ENCODE measurements at regions not wholly inside any gene's neighbourhood (a gene's known extent, or its start where the extent isn't known, plus 50 kb on each side); places are given as distances from the start of the nearest gene placed in this dataset.
"Not testable (repeated sequence)": the region's sequence is repeated elsewhere in the genome, so short reads cannot be mapped to it uniquely, and the experiment has no call there.

DNA sequence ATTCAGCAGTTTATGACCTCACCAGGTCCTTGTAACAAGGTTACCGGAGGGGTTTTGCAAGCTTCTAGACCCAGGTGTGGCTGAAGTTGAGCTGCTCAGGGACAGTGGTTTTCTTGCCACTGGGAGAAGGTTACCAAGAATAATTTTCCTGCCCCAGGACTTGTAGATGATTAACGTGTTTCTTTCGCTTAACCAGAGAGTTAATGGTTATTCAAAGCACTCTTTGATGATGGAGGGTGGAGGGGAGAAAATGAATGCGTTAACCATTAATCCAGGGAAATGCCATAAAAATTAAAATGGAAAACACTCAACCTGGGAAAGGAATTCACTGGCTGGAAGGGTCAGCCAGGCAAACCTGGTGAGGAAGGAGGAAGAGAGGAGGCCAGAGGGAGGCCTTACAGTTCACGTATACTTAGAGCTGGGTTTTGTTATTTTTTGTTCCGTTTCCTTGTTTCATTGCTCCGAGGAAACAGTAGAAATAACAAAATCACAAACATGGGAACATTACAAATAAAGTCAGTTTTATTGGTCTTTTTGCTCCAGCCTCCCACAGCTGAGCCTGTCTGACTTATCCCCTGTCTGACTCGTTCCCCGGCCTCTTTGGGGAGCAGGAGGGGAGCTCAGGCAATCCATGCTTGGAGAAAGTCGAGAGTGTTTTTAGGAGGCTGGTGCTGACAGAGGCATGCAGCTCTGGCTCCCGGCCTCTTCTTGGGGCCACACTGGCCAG, 207.5 kb upstream of the IRF2BP2 start:
- not testable (repeated sequence) for DNase-seq (ENCODE audit: low read depth)

DNA sequence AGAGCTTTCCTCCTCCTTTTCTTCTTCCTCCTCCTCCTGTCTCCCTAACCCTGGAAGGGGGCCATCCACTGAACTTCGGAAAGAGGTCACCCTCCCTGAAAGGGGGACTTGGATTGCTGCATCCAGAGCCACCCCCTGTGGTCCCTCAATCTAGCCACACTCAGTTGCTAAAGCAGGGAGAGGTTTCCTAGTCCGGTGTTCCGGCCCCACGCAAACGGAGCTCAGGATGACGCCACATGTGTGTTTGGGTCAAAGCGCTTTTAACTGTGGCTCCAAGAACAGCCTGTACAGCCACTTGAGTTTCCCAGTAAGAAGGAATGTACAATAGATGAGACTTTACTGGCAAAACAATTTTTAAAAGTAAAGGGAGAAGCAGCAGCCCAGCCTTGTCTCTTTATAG, 206.9 kb upstream of the IRF2BP2 start:
- DNase-seq (ENCODE audit: low read depth), result not testable (repeated sequence)

DNA sequence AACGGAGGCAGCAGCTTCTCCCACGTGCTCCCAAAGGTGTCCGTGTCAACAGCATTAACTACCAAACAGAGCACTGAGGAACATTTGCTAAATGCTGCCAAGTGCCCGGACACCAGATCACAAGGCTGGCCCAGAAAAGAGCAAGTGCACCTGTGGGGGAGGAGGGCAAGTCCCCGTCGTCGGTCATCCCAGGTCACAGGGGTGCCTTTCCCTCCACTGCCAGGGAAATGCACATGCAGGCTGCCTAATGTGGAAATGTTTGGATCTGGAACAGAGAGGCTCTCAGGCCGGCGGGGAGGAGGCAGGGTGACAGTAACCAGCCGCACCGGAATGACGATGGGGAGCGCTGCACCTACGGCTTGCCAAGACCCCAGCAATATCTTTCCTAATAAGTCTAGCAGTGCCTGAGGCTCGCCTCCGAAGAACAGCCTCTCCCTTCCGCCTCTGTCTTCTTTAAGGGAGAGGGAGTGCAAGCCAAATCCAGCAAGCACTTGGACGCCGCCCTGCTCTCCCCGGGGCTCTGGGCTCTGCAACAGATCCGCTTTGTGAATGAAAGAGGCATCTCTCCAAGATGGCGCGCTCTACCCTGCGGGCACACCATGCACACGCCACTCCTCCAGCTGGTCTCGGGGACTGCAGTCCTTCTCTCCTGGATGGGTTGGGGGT, 206.3 kb upstream of the IRF2BP2 start:
- DNase-seq (ENCODE audit: low read depth), result not testable (repeated sequence)

DNA sequence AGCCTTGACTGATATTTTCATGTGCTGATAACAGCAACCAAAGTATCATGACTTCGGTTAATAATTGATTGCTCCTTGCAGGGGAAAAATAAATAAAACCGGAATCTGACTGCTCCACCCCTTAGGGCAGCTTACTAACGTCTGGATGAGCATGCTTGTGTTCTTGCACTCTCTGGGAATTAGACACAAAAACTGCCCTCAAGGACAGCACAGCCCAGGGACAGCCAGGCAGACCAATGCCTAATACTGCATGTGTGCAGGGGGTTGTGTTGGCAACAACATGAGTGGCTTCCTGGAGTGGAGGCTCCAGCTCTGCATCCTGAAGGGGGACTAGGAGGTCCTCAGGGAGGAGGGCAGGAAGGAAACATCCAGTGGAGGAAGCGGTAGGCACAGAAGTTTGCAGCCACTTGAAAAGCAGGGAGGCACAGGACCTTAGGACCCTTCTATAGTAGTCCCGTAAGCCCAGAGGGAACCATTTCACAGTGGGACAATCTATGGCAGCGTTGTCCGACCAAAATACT, 205.4 kb upstream of the IRF2BP2 start:
- not testable (repeated sequence) for DNase-seq (ENCODE audit: low read depth)

DNA sequence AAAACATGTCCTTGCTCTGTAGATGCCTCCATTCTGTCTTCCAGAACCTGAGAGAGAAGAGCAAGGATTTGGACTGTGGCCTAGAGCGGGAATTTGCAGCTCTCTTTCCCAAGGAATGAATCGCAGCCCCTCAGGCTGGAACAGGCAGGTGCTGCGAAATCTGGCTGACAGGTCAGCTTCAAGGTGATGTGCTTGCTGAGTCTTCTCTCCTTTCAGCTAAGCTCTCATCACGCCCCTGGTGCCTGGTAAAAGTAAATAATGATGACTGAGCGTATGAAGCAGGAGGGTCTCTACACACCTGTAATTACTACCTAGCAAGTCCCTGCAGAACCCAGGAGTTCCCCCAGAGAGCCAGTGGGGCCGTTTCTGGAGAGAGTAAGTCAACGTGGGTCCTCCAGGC, 204.3 kb upstream of the IRF2BP2 start:
- DNase-seq (ENCODE audit: low read depth), result not testable (repeated sequence)

DNA sequence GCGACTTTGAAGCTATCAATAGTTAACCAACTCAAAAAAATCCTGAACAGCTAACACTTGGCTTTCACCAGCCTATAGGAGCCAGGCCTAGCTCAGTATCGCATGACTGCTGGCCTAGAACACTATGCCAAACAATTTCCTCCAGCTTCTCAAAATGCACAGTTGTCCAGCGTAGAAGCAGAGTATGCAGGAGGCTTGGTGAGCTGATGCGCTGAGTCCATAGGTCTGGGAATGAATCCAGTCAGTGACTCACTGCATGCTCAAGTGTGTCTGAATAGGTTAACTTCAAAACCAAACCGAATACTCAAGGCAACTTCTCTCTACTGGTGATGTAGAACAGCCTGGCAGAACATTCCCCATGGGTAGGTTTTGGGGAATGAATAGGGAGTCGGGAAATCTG, 201.8 kb upstream of the IRF2BP2 start:
- not testable (repeated sequence) for DNase-seq (ENCODE audit: low read depth)

DNA sequence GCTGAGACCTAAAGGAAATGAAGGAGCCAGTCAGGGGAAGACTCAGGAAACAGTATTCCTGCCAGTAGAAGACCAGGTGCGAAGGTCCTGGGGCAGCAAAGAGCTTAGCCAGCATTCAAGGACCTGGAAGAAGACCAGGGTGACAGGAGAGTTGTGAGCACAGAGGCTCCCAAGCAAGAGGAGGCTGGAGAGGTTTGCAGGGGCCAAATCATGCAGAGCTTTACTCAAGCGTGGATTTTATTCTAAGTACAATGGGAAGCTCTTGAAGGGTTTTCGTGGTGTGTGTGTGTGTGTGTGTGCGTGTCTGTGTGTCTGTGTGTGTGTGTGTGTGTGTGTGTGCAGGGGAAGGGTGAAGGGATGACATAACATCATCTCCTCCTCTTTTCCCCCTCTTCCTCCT, 200.7 kb upstream of the IRF2BP2 start:
- not testable (repeated sequence) for DNase-seq (ENCODE audit: low read depth)

DNA sequence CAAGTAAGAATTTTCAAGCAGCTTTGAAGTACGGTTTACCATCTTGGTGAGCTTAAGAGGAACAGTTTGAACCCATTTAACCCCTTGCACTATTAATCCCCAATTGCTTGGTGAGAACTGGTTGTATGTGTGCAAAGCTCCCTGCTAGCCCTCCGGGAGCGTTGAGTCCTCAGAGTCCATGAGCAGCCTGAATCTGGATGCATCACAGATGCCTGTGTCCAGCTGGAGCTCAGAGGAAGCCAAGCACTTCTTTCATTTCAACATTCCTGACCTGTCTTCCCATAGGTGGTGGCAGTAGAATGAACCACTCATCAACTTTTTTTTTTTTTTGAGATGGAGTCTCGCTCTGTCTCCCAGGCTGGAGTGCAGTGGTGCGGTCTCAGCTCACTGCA, 199.9 kb upstream of the IRF2BP2 start:
- not testable (repeated sequence) for DNase-seq (ENCODE audit: low read depth)

DNA sequence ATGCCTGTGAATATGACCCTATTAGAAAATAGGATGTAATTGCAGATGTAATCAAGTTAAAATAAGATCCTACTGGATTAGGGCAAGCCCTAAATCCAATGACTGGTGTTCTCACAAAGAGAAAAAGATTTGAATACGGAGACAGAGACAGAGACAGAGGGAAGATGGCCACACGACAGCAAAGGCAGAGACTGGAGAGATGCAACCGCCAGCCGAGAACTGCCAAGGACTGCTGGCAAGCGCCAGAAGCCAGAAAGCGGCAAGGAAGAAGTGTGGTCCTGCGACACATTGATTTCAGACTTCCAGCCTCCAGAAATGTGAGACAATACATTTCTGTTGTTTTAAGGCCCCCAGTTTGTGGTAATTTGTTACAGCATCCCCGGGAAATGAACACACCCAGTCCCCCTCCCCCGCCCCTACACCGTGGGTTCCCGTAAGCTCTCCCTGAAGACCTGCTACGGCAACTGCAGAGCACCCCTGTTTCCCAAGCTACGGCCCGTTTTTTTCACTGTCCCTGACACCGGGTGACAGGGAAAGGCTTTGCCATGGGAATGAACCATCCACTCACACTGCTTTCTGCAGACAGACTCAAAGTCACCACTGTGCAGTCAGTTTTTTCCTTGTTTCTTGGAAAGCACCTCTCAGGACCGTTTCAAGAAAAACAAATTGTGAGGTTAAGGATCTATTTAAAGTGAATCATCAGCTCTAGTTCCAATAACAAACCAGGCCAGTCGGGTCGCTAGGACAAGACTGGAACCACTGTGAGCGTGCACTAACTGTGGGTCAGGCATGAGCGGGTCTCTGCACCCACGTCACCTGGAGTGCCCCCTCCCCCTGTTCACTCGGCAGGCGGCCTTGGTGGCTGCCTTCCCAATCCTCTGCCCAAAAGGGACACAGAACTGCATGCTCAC, 199.2 kb upstream of the IRF2BP2 start:
- DNase-seq (ENCODE audit: low read depth), result not testable (repeated sequence)

DNA sequence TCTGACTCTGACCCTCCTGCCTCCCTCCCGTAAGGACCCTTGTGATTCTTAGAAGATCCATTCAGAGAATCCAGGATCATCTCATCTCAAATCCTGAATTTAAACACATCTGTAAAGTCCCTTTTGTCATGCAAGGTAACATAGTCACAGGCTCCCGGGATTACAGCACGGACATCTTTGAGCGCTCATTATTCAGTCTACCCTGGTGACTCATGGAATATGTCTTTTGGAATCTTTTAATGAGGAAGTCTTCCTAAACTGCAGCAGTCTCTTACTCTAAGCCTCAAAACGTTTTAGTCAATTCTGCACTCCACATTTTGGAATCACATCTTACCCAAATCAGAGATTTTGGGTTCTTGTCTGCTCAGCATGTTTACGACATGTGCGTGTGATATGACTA, 198.5 kb upstream of the IRF2BP2 start:
- not testable (repeated sequence) for DNase-seq (ENCODE audit: low read depth)

DNA sequence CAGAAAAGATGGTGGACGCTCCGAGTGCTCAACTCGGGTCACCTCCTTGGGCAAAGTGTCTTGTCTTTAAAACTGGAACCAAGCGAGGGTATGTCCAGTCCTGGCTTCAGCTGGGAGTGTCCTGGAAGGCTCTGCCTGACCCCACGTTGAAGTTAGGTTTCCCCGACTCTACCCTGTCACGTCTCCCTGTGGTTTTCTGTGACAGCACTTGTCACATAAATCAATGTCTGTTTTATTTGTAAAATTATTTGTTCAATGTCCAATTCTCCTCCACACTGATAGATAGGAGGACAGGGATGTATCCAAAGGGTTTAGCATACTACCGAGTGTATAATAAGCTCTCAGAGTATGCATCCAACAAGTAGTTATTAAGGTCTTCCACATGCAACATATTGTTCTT, 197.7 kb upstream of the IRF2BP2 start:
- DNase-seq (ENCODE audit: low read depth), result not testable (repeated sequence)

DNA sequence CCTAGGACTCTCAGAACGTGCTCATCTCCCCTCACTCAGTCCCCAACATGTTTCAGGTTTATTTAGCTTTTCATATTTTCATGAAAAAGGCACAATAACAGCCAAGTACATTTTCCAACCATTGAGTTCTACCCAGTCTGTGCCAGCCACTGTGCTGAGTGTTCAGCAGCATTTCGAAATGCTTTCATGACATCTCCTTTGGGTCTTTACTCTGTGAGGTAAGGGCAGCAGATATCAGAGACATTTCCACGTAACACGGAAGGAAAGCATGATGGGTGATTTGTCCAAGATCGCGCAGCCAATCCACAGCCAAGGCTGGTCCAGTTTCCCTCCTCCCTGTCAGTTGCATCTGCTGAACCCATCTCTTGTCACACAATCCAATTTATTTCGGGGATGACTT, 192.6 kb upstream of the IRF2BP2 start:
- not testable (repeated sequence) for DNase-seq (ENCODE audit: low read depth)

DNA sequence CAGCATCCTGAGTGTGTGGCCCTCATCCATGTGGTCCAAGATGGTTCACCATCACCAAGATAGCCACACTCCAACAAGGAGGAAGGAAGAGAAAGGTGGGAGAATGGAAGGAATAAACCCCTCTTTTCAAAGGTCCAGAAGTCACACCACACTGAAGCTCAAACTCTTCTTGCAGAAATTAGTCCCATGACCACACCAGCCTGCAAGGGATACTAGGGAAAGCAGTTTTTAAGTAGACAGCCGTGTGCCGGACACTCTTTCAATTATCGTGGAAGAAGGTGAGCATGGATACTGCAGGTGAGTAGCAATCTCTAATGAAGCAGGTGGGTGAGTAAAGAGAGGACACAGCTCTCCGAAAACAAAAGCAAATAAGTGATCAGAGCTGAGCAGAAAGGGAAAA, 191.7 kb upstream of the IRF2BP2 start:
- not testable (repeated sequence) for DNase-seq (ENCODE audit: low read depth)

DNA sequence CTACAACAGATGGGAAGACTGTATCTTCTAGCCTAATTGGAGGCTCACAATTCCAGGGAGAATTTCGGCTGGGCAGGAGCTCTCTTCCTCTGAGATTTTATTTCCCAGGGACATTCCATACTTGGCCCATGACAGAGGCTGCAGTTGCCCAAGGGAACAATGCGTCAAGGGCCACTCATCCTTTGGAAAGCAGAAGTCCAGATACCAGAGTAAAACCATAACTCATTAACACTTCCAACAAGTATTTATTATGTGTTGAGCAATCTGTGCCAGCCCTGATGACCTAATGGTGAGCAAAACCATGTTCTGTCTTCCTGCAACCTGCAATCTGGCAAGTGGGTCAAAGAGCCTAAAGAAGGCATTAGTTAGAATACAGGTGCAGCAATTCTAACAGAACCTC, 191.2 kb upstream of the IRF2BP2 start:
- not testable (repeated sequence) for DNase-seq (ENCODE audit: low read depth)

DNA sequence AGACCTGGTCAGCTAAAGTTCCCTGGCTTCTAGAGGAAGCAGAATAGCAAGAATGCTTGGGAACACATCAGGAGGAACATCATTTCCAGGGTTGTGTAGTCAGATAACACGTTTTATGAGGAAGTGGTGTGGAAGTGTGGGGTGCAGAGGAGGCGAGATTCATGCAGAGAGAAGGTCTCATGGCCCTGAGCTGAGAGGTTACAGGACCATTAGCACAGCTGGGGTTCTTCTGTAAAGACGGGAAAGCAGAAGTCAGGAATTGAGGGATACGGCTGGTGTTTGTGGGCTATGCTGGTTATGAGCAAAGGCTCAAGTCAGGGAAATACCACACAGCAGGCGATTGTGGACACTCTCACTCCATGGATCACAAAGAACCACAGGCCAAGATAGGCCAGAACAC, 190.6 kb upstream of the IRF2BP2 start:
- DNase-seq (ENCODE audit: low read depth), result not testable (repeated sequence)

DNA sequence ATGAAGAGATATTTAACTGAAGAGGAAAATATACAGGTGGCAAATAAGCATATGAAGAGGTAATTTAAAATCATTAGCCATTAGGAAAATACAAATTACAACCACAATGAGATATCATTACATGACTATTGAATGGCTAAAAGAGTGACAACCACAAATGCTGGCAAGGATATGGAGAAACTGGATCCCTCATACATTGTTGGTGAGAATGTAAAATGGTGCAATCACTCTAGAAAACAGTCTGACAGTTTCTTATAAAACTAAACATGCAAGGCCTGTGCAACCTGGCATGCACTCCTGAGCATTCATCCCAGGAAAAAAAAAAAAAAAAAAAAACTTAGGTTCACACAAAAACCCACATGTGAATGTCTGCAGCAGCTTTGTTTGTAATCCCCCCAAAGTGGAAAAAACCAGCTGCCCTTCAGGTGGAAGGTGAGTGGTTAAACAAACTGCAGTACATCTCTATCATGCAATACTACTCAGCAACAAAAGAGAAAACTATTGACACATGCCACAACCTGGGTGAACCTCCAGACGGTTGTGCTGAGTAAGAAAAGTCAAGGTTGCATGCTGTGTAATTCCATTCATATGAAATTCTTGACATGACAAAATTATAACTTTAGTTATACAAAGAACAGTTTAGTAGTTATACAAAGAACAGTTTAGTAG, 189.2 kb upstream of the IRF2BP2 start:
- DNase-seq (ENCODE audit: low read depth), result not testable (repeated sequence)

DNA sequence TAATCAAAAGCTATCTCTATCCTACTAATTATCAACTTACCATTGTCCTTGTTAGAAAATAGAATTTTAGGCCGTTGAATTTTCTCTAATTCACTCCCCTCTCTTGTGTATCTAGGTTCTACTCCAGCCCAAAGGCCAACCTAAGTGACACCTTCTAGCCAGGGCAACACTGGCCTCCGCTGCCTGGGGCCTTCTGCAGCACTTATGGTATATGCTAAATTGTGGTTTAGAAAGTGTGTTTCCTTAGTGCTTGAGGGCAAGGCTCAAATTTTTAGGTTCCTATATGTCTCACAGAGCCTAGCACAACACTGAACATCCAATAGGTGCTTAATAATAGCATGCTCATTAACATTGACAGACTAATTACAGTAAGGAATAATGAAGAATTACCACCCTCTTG, 187.2 kb upstream of the IRF2BP2 start:
- not testable (repeated sequence) for DNase-seq (ENCODE audit: low read depth)

DNA sequence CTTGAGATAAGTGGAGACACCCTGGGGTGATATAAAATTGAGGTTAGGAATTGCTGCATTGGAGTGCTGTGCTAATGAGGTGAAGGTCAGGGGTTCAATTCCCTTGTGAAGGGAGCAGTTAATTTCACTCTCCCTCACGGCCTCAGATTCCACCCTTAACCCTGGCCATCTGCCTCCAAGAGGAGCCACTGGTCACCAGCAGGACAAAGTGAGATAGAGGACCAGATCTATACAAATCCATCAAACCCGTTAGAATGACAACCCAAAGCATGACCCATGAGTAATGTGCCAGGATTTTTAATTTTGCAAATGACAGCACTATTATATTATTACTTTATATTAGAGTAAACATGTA, 186.4 kb upstream of the IRF2BP2 start:
- DNase-seq (ENCODE audit: low read depth), result not testable (repeated sequence)

DNA sequence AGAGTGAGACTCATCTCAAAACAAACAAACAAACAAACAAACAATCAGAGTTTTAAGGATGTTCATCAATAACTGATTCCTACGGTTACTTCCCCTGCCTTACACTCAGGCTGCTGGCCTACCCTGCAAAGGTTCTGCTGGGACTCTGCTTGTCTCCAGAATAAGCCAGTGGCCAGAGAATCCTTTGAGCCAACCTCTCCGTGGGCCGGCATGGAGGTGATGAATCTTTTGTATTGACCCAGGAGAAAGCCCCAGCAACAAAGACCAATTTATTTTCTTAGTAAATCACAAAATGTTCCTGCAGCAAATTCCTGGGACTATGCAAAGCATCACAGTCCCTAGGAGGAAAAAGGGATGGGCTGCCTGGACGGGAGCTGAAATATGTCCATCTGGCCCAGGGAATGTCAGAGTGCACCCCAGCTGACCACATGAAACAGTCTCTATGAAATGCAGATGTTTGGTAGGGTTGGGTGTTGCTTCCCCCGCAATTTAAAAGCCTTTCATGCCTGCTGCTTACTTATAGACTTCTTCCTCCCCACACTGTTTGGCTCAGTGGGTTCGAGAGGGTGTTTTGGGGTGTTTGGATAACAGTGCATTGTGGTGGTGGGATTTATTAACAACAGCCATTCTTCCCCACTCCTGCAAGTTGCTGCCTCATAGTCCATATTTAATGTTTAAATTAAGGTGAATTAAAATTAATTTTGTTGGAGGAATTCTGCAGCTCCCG, 185.9 kb upstream of the IRF2BP2 start:
- DNase-seq (ENCODE audit: low read depth), result not testable (repeated sequence)

DNA sequence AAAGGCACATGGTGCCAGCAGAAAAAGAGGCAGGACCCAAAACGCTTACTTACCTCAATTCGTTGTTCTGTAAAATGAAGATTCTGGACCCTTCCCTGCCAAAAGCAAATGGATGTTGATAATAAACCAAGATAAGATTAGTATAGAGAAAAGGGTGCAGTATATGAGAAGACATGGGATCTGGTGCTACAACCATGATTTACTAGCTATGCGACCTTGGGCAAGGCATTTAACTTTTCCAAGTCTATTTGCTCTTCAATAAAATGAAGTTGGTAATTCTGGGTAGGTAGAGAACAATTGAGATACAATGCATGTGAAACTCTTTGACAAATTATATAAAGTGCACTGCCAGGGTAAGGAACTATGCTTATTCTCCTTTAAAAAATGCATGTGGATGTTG, 185.0 kb upstream of the IRF2BP2 start:
- DNase-seq (ENCODE audit: low read depth), result not testable (repeated sequence)

DNA sequence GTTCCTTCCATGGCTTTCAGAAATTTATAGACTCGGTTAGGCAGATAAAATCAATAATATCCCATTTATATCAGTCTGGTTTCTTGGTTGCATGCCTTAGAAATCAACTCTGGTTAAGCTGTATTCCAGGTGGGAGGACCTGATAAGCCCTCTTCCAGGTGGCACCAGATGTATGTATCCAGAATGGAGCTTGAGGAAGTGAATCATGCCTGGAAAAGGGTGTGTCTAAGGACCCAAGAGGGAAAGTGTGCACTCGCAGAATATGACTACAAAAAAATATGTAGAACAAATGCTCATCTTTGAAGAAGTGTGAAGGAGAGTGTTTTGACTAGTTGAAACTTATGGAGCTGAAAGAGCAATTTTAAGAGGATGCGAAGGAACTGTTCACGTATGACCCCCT, 184.5 kb upstream of the IRF2BP2 start:
- DNase-seq (ENCODE audit: low read depth), result not testable (repeated sequence)

All from stimulated activated CD4-positive, alpha-beta T cell treated with anti-CD3 and anti-CD28 coated beads, Interleukin-2, amount 100 ng/mL, for 4 hours (primary cell).